GM19372 (cell line): ENCODE measurements at regions not wholly inside any gene's neighbourhood (a gene's known extent, or its start where the extent isn't known, plus 50 kb on each side); places are given as distances from the start of the nearest gene placed in this dataset.

Experiments
- ATAC-seq: cut with Tn5 transposase; IDR thresholded peaks from one replicate; pipeline ENCODE4 v1.9.1; 2021; ENCODE audit warnings: mild to moderate bottlenecking, low read depth, moderate library complexity; ENCODE audit not compliant: unreplicated experiment

GRCh38 chr18:68436485-68436884 lies 278.4 kb downstream of the TMX3 start:
- no peak for ATAC-seq

- ATAC-seq: no peak
Observed at GRCh38 chr18:68435581-68435980, 279.3 kb downstream of the TMX3 start.

GRCh38 chr18:68431922-68432198 lies 283.0 kb downstream of the TMX3 start:
- no peak for ATAC-seq

GRCh38 chr18:68431111-68431921 lies 283.6 kb downstream of the TMX3 start:
- no peak for ATAC-seq

- no peak for ATAC-seq
Observed at GRCh38 chr18:68429841-68430240, 285.1 kb downstream of the TMX3 start.

- no peak for ATAC-seq
Observed at GRCh38 chr18:68429111-68429510, 285.8 kb downstream of the TMX3 start.

GRCh38 chr18:68428661-68429060 lies 286.2 kb downstream of the TMX3 start:
- ATAC-seq: no peak

- no peak for ATAC-seq
Observed at GRCh38 chr18:68427951-68428401, 286.9 kb downstream of the TMX3 start.

- ATAC-seq: no peak
Observed at GRCh38 chr18:68426731-68427315, 288.1 kb downstream of the TMX3 start.

GRCh38 chr18:68418881-68419280 lies 296.0 kb downstream of the TMX3 start:
- ATAC-seq: no peak

GRCh38 chr18:68418226-68418868 lies 296.6 kb downstream of the TMX3 start:
- no peak for ATAC-seq

GRCh38 chr18:68417826-68418225 lies 297.1 kb downstream of the TMX3 start:
- ATAC-seq: no peak

- ATAC-seq: no peak
Observed at GRCh38 chr18:68417166-68417799, 297.6 kb downstream of the TMX3 start.

- ATAC-seq: no peak
Observed at GRCh38 chr18:68414407-68414806, 300.5 kb downstream of the TMX3 start.

GRCh38 chr18:68409576-68409975 lies 305.3 kb downstream of the TMX3 start:
- no peak for ATAC-seq

- ATAC-seq: no peak
Observed at GRCh38 chr18:68406761-68407160, 308.1 kb downstream of the TMX3 start.

- no peak for ATAC-seq
Observed at GRCh38 chr18:68402784-68403183, 312.1 kb downstream of the TMX3 start.

- ATAC-seq: no peak
Observed at GRCh38 chr18:68400889-68401288, 314.0 kb downstream of the TMX3 start.

GRCh38 chr18:68399721-68400120 lies 315.2 kb downstream of the TMX3 start:
- ATAC-seq: no peak

- no peak for ATAC-seq
Observed at GRCh38 chr18:68397241-68398035, 317.5 kb downstream of the TMX3 start.

- no peak for ATAC-seq
Observed at GRCh38 chr18:68394705-68395104, 320.2 kb downstream of the TMX3 start.
